ENCODE measurements at regions not wholly inside any gene's neighbourhood (a gene's known extent, or its start where the extent isn't known, plus 50 kb on each side); places are given as distances from the start of the nearest gene placed in this dataset.

GRCh38 chr10:88161070-88161469 is 297.6 kb downstream of the PTEN start:
- DNase-seq (ENCODE audit: low read depth in 2 of 2), result no peak
- Histone ChIP-seq H3K4me1 (ENCODE audit: control insufficient read depth, extremely low read depth, insufficient read depth, low read length) (peaks cover 20% of the 10 kb centered on the region), H3K4me2 (ENCODE audit: extremely low read depth, insufficient read depth, low read length) (no peak overlapping the region), H4K20me1 (ENCODE audit: control insufficient read depth, extremely low read depth, insufficient read depth, low read length) (no peaks in the 10 kb centered on the region), H2AFZ (ENCODE audit: low read length) (no peak overlapping the region), H3K9ac (ENCODE audit: insufficient read depth, low read length) (no peak overlapping the region), H3K79me2 (ENCODE audit: control insufficient read depth, insufficient read depth, low read length) (no peaks in the 10 kb centered on the region), H3K27ac (ENCODE audit: insufficient read depth, low read length) (no peak overlapping the region), H3K36me3 (ENCODE audit: control insufficient read depth, insufficient read depth, low read length) (no peaks in the 10 kb centered on the region), H3K9me3 (ENCODE audit: control insufficient read depth, insufficient read depth, low read depth, low read length) (no peaks in the 10 kb centered on the region), H3K27me3 (ENCODE audit: control insufficient read depth, insufficient read depth, low read length) (no peaks in the 10 kb centered on the region), H3K4me3 (replicated peaks in 1 of 4; ENCODE audit: control extremely low read depth in 1 of 4, insufficient read depth in 1 of 4, low read depth in 3 of 4, low read length in 4 of 4) (no peak overlapping the region)
- no peak for TF ChIP-seq EZH2 (IDR thresholded peaks at IDR 0.05; ENCODE audit: low read length, missing control alignments)
- TF ChIP-seq, protein P1, sequence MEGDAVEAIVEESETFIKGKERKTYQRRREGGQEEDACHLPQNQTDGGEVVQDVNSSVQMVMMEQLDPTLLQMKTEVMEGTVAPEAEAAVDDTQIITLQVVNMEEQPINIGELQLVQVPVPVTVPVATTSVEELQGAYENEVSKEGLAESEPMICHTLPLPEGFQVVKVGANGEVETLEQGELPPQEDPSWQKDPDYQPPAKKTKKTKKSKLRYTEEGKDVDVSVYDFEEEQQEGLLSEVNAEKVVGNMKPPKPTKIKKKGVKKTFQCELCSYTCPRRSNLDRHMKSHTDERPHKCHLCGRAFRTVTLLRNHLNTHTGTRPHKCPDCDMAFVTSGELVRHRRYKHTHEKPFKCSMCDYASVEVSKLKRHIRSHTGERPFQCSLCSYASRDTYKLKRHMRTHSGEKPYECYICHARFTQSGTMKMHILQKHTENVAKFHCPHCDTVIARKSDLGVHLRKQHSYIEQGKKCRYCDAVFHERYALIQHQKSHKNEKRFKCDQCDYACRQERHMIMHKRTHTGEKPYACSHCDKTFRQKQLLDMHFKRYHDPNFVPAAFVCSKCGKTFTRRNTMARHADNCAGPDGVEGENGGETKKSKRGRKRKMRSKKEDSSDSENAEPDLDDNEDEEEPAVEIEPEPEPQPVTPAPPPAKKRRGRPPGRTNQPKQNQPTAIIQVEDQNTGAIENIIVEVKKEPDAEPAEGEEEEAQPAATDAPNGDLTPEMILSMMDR (conservative IDR thresholded peaks at IDR 0.05 in 1 of 2, IDR thresholded peaks at IDR 0.05 in 1 of 2; ENCODE audit: low read depth in 1 of 2, low read length in 2 of 2), result no peak

- no peak for DNase-seq (ENCODE audit: low read depth in 2 of 2)
- Histone ChIP-seq H3K4me1 (ENCODE audit: control insufficient read depth, extremely low read depth, insufficient read depth, low read length) (peaks cover 17% of the 10 kb centered on the region), H3K27ac (ENCODE audit: insufficient read depth, low read length) (no peak overlapping the region)
Measured at GRCh38 chr10:88161756-88162155, 298.3 kb downstream of the PTEN start.

DNA sequence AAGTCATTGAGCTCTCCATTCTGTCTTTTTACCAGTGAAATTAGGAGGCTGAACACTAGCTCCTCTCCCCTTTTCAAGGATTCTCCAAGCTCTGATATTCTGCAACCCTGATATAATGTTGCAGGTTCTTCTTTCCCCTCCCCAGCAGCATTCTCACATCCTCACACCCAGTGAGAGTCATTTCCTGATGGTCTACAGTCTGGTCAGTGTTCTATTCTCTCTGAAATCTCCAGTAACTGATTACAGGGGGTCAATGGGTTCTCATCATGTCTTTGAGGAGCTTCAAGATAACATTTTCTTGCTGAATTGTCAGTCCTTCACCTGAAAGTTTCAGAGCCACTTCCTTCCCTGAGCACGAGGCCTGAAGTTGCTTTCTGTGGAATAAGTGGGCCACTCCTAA is 299.4 kb downstream of the PTEN start:
- no peaks in the 10 kb centered on the region for H3K36me3 ChIP-seq (ENCODE audit: control insufficient read depth, insufficient read depth, low read length)
- no peak overlapping the region for H3K4me2 ChIP-seq (ENCODE audit: extremely low read depth, insufficient read depth, low read length)
- H3K9me3 ChIP-seq (ENCODE audit: control insufficient read depth, insufficient read depth, low read depth, low read length), result no peaks in the 10 kb centered on the region
- H3K27me3 ChIP-seq (ENCODE audit: control insufficient read depth, insufficient read depth, low read length), result no peaks in the 10 kb centered on the region
- H3K79me2 ChIP-seq (ENCODE audit: control insufficient read depth, insufficient read depth, low read length), result no peaks in the 10 kb centered on the region
- TF ChIP-seq, protein P1 (conservative IDR thresholded peaks at IDR 0.05 in 1 of 2, IDR thresholded peaks at IDR 0.05 in 1 of 2; ENCODE audit: low read depth in 1 of 2, low read length in 2 of 2), result no peak
- no peak for TF ChIP-seq EZH2 (IDR thresholded peaks at IDR 0.05; ENCODE audit: low read length, missing control alignments)
- no peak for DNase-seq (ENCODE audit: low read depth in 2 of 2)
- no peak overlapping the region for H3K4me3 ChIP-seq (replicated peaks in 1 of 4; ENCODE audit: control extremely low read depth in 1 of 4, insufficient read depth in 1 of 4, low read depth in 3 of 4, low read length in 4 of 4)
- H4K20me1 ChIP-seq (ENCODE audit: control insufficient read depth, extremely low read depth, insufficient read depth, low read length), result no peaks in the 10 kb centered on the region
- peaks cover 12% of the 10 kb centered on the region for H3K4me1 ChIP-seq (ENCODE audit: control insufficient read depth, extremely low read depth, insufficient read depth, low read length)
- H2AFZ ChIP-seq (ENCODE audit: low read length), result no peak overlapping the region
- no peak overlapping the region for H3K9ac ChIP-seq (ENCODE audit: insufficient read depth, low read length)
- no peak overlapping the region for H3K27ac ChIP-seq (ENCODE audit: insufficient read depth, low read length)

More at GRCh38 chr10:88161756-88162155, 298.3 kb downstream of the PTEN start:
- TF ChIP-seq, protein P1 (conservative IDR thresholded peaks at IDR 0.05 in 1 of 2, IDR thresholded peaks at IDR 0.05 in 1 of 2; ENCODE audit: low read depth in 1 of 2, low read length in 2 of 2), result no peak
- TF ChIP-seq EZH2 (IDR thresholded peaks at IDR 0.05; ENCODE audit: low read length, missing control alignments), result no peak
- no peaks in the 10 kb centered on the region for H3K27me3 ChIP-seq (ENCODE audit: control insufficient read depth, insufficient read depth, low read length)
- H3K9me3 ChIP-seq (ENCODE audit: control insufficient read depth, insufficient read depth, low read depth, low read length), result no peaks in the 10 kb centered on the region
- no peaks in the 10 kb centered on the region for H3K79me2 ChIP-seq (ENCODE audit: control insufficient read depth, insufficient read depth, low read length)
- no peak overlapping the region for H3K9ac ChIP-seq (ENCODE audit: insufficient read depth, low read length)
- H3K36me3 ChIP-seq (ENCODE audit: control insufficient read depth, insufficient read depth, low read length), result no peaks in the 10 kb centered on the region
- no peak overlapping the region for H3K4me2 ChIP-seq (ENCODE audit: extremely low read depth, insufficient read depth, low read length)
- H4K20me1 ChIP-seq (ENCODE audit: control insufficient read depth, extremely low read depth, insufficient read depth, low read length), result no peaks in the 10 kb centered on the region
- no peak overlapping the region for H2AFZ ChIP-seq (ENCODE audit: low read length)
- no peak overlapping the region for H3K4me3 ChIP-seq (replicated peaks in 1 of 4; ENCODE audit: control extremely low read depth in 1 of 4, insufficient read depth in 1 of 4, low read depth in 3 of 4, low read length in 4 of 4)
